ENCODE measurements at regions not wholly inside any gene's neighbourhood (a gene's known extent, or its start where the extent isn't known, plus 50 kb on each side); places are given as distances from the start of the nearest gene placed in this dataset.

DNA sequence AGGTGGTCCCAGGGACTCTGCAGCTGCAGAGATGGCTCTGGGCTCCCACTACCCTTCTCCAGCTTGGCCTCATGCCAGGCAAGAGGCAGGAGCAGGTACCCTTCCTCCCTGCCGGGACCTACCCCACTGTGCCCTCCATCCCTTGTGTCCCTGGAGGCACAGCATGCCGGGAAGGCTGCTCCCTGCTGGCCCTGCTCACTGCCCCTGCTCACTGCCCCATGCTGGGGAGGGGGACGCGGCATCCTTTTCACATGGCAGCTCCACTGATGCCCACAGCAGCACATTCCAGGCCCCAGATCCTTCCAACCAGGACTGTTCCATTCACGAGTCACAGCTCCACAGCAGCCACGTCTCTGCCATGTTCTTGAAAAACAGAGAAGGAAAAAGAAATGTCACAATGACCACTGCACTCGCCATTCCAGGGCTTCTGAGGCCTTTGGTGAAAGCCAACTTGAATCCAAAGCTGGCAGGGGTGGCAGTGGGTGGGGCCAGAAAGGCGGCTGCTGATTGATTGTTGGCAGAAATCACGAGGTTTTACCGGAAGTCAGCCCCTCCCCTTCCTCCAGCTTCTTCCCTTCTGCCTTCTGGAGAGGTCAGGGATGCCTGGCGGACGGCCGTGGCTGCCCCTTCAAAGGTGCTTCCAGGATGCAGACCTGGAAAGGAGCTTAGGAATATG is 268.0 kb downstream of the CYP26B1 start:
- TF ChIP-seq, protein P1, sequence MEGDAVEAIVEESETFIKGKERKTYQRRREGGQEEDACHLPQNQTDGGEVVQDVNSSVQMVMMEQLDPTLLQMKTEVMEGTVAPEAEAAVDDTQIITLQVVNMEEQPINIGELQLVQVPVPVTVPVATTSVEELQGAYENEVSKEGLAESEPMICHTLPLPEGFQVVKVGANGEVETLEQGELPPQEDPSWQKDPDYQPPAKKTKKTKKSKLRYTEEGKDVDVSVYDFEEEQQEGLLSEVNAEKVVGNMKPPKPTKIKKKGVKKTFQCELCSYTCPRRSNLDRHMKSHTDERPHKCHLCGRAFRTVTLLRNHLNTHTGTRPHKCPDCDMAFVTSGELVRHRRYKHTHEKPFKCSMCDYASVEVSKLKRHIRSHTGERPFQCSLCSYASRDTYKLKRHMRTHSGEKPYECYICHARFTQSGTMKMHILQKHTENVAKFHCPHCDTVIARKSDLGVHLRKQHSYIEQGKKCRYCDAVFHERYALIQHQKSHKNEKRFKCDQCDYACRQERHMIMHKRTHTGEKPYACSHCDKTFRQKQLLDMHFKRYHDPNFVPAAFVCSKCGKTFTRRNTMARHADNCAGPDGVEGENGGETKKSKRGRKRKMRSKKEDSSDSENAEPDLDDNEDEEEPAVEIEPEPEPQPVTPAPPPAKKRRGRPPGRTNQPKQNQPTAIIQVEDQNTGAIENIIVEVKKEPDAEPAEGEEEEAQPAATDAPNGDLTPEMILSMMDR (IDR thresholded peaks at IDR 0.05; ENCODE audit: low read depth, low read length) = no peak
- no peak for TF ChIP-seq EZH2phosphoT487 (IDR thresholded peaks at IDR 0.05; ENCODE audit: low read depth)
